Dendritic cell treated with granulocyte-macrophage colony-stimulating factor and Interleukin-4, amounts not matched to agents 40 ng/mL and 50 ng/mL, for 4 days (primary cell): ENCODE measurements at regions not wholly inside any gene's neighbourhood (a gene's known extent, or its start where the extent isn't known, plus 50 kb on each side); places are given as distances from the start of the nearest gene placed in this dataset.

ENCODE experiments used
- H3K27ac Mint-ChIP-seq: one replicate; pipeline ENCODE4 v1.8.0; 2022; ENCODE audit warnings: mild to moderate bottlenecking, mixed read lengths
- H3K27me3 Mint-ChIP-seq: one replicate; pipeline ENCODE4 v1.8.0; 2022; ENCODE audit warnings: mild to moderate bottlenecking, mixed read lengths
- H3K36me3 Mint-ChIP-seq: one replicate; pipeline ENCODE4 v1.8.0; 2022; ENCODE audit warnings: low read depth, mixed read lengths
- H3K4me1 Mint-ChIP-seq: one replicate; pipeline ENCODE4 v1.8.0; 2022; ENCODE audit warnings: low read depth, mixed read lengths
- H3K4me3 Mint-ChIP-seq: one replicate; pipeline ENCODE4 v1.8.0; 2022; ENCODE audit warnings: mild to moderate bottlenecking, moderate library complexity, mixed read lengths
- H3K9me3 Mint-ChIP-seq: one replicate; pipeline ENCODE4 v1.8.0; 2022; ENCODE audit warnings: mixed read lengths
- intact Hi-C: fragments of 100-400 bp; cut with micrococcal nuclease; formaldehyde crosslinking; loops from one replicate; pipeline ENCODE4 v1.15.0; 2022

- no peak overlapping the region for H3K4me3 Mint-ChIP-seq
- intact Hi-C loops: no loop called here
- peaks cover 1% of the 10 kb centered on the region for H3K27me3 Mint-ChIP-seq
- H3K27ac Mint-ChIP-seq: no peak overlapping the region
- H3K4me1 Mint-ChIP-seq: no peaks in the 10 kb centered on the region
- H3K9me3 Mint-ChIP-seq: peaks cover 16% of the 10 kb centered on the region
- H3K36me3 Mint-ChIP-seq: no peaks in the 10 kb centered on the region
Measured at GRCh38 chr11:128181088-128181480, 406.3 kb downstream of the ETS1 start.

DNA sequence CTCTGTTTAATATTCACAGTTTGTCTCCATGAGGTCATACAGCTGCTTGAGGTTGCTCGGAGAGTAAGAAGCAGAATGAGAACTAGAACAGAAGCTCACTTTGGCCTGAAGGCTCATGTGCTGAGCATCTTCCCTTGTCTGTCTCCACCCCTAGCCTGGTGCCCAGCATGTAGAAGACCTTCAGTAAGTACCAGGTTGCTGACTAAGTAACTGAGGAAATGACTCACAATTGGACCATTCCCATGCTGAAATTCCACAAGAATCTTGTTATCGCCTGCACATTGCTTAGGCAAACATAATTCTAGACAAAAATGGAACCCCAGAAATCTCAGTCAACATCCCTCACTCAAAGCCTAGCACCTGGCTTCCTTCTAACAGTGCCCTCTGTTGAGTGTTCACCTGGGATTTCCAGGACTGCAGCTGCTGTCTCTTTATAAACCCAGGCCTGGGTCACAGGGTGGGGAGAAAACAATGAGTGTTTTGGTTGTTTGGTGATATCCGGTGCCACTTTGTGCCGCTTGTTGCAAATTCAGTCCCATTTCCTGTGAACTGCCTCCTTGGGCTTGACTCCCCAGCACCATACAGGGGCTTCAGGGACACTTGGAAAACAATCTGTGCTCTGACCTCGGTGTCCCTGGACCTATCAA, 406.8 kb downstream of the ETS1 start:
- intact Hi-C loops: no loop called here
- no peaks in the 10 kb centered on the region for H3K4me1 Mint-ChIP-seq

GRCh38 chr11:128179512-128179911, 407.8 kb downstream of the ETS1 start:
- Mint-ChIP-seq H3K4me3 (no peak overlapping the region), H3K4me1 (no peaks in the 10 kb centered on the region), H3K9me3 (peaks cover 6% of the 10 kb centered on the region), H3K36me3 (no peaks in the 10 kb centered on the region), H3K27me3 (no peaks in the 10 kb centered on the region), H3K27ac (no peak overlapping the region)
- intact Hi-C loops: loop anchor here (10.0 kb wide), 1 partner anchor 585 kb away; no protein-coding TSS in a partner anchor

More for the DNA sequence above, 406.8 kb downstream of the ETS1 start:
- Mint-ChIP-seq H3K4me3 (no peak overlapping the region), H3K9me3 (peaks cover 16% of the 10 kb centered on the region), H3K27ac (no peak overlapping the region), H3K36me3 (no peaks in the 10 kb centered on the region), H3K27me3 (peaks cover 1% of the 10 kb centered on the region)

DNA sequence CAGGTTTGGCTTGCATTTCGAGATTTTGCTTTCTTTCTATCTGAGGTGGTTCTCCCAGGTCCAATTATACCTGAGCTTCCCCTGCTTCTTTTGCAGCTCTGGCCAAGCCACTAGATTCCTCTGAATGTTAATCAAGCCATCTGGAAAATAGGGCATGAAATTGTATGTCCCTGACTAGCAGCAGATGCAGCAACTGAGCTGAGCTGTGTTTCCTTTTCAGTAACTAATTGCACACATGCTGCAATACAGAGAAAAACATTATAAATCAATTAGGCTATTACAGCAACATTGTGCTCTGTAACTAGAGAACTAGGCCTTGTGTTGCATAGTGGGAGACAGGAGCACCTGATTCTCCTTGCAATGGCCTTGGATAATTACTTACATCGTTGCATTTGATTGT, 408.3 kb downstream of the ETS1 start:
- Mint-ChIP-seq H3K4me3 (no peak overlapping the region), H3K27ac (no peak overlapping the region), H3K4me1 (no peaks in the 10 kb centered on the region), H3K9me3 (peaks cover 1% of the 10 kb centered on the region), H3K27me3 (no peaks in the 10 kb centered on the region), H3K36me3 (no peaks in the 10 kb centered on the region)
- intact Hi-C loops: loop anchor here (10.0 kb wide), 1 partner anchor 586 kb away; no protein-coding TSS in a partner anchor

- intact Hi-C loops: loop anchor here (5.0 to 10.0 kb wide), 2 partner anchors 590 to 658 kb away; no protein-coding TSS in a partner anchor
- Mint-ChIP-seq H3K27me3 (no peaks in the 10 kb centered on the region), H3K4me3 (no peak overlapping the region), H3K27ac (no peak overlapping the region), H3K4me1 (no peaks in the 10 kb centered on the region), H3K9me3 (no peaks in the 10 kb centered on the region), H3K36me3 (no peaks in the 10 kb centered on the region)
Measured at GRCh38 chr11:128174465-128175291, 412.7 kb downstream of the ETS1 start.

- intact Hi-C loops: loop anchor here (1.0 to 10.0 kb wide), 4 partner anchors 117 to 660 kb away; no protein-coding TSS in a partner anchor
- no peaks in the 10 kb centered on the region for H3K9me3 Mint-ChIP-seq
- H3K27ac Mint-ChIP-seq: no peak overlapping the region
- no peak overlapping the region for H3K4me3 Mint-ChIP-seq
- H3K4me1 Mint-ChIP-seq: no peaks in the 10 kb centered on the region
- no peaks in the 10 kb centered on the region for H3K27me3 Mint-ChIP-seq
- H3K36me3 Mint-ChIP-seq: no peaks in the 10 kb centered on the region
Measured at GRCh38 chr11:128172046-128172878, 415.1 kb downstream of the ETS1 start.

DNA sequence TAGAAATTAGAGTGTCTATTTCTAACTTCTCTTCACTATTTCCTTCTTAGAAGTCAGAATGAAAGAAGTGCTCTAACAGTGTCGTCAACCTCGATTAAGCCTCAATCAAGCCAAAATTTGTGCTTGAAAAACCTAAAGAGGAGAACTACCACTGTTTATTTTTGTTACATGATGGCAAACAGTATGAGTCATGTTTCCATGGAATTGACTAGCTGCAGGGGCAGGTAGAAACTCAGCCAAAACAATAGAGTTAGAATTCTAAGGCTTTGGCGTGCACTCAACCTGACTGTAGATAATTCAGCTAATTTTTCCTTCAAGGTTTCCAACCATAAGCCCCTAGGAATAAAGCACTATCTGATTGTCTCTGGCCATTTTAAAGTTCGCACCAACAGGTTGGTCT, 415.9 kb downstream of the ETS1 start:
- no peak overlapping the region for H3K27ac Mint-ChIP-seq
- H3K36me3 Mint-ChIP-seq: no peaks in the 10 kb centered on the region
- H3K4me3 Mint-ChIP-seq: no peak overlapping the region
- no peaks in the 10 kb centered on the region for H3K9me3 Mint-ChIP-seq
- H3K27me3 Mint-ChIP-seq: no peaks in the 10 kb centered on the region
- intact Hi-C loops: loop anchor here (5.0 to 10.0 kb wide), 2 partner anchors 593 to 661 kb away; no protein-coding TSS in a partner anchor
- peaks cover 5% of the 10 kb centered on the region for H3K4me1 Mint-ChIP-seq

GRCh38 chr11:128165572-128165971, 421.8 kb downstream of the ETS1 start:
- Mint-ChIP-seq H3K27ac (no peak overlapping the region), H3K4me1 (peaks cover 19% of the 10 kb centered on the region), H3K36me3 (no peaks in the 10 kb centered on the region), H3K4me3 (no peak overlapping the region), H3K9me3 (no peaks in the 10 kb centered on the region), H3K27me3 (no peaks in the 10 kb centered on the region)
- intact Hi-C loops: no loop called here

DNA sequence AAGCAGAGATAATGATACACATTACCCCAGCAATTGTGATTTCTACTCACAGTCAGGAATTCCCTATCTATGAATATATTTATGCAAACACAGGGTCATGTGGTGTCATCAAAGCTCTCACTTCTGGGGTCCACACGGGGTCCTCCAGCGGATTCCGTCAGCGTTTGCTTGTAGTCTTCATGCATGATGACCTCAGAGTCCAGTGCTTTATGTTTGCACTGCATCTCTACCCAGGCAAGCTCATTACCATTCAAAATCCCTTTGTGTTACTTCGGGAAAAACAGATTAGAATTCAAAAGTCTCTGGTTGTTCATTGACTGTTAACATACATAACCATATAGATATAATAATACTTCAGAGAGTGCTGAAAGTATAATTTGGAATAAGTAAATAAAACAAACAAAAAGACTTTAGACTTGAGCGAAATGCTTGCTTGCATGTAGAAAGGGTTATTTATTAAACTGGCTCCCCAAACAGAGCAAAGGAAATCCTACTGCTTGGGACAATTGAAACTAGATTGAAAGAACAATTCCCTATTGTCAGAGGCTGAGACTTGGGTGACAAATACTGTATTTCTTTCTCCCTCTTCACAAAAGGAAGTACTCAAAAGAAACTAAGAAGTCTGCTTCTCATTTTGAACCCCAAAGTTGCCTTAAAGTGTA, 423.1 kb downstream of the ETS1 start:
- H3K4me3 Mint-ChIP-seq: no peak overlapping the region
- no peaks in the 10 kb centered on the region for H3K27me3 Mint-ChIP-seq
- peaks cover 19% of the 10 kb centered on the region for H3K4me1 Mint-ChIP-seq
- intact Hi-C loops: no loop called here
- no peak overlapping the region for H3K27ac Mint-ChIP-seq
- no peaks in the 10 kb centered on the region for H3K36me3 Mint-ChIP-seq
- no peaks in the 10 kb centered on the region for H3K9me3 Mint-ChIP-seq

- intact Hi-C loops: no loop called here
- Mint-ChIP-seq H3K27ac (no peak overlapping the region), H3K27me3 (no peaks in the 10 kb centered on the region), H3K9me3 (no peaks in the 10 kb centered on the region), H3K36me3 (no peaks in the 10 kb centered on the region), H3K4me3 (no peak overlapping the region), H3K4me1 (peaks cover 24% of the 10 kb centered on the region)
Measured at GRCh38 chr11:128161994-128162393, 425.4 kb downstream of the ETS1 start.

GRCh38 chr11:128161436-128161835, 425.9 kb downstream of the ETS1 start:
- intact Hi-C loops: no loop called here
- Mint-ChIP-seq H3K27ac (no peak overlapping the region), H3K4me1 (peaks cover 20% of the 10 kb centered on the region), H3K27me3 (no peaks in the 10 kb centered on the region), H3K4me3 (no peak overlapping the region), H3K36me3 (no peaks in the 10 kb centered on the region), H3K9me3 (no peaks in the 10 kb centered on the region)

DNA sequence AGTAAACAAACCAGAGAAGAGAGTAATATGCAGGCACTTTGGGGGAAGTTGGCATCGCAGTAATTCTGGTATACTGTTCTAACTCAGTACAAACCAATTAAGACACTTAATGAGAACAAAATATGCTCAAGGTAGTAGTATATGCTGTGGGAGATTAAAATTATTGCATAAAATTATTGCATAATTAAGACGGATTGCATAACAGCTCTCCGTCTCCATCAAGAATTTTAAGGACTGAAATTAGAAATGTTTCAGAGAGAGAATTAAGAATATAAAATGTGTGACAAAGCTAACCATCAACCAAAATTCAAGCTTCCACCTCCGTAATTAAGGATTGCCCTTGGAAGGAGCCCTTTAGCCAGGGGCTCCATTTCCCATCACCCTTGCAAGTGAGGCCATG, 428.5 kb downstream of the ETS1 start:
- H3K4me1 Mint-ChIP-seq: peaks cover 5% of the 10 kb centered on the region
- H3K9me3 Mint-ChIP-seq: no peaks in the 10 kb centered on the region
- H3K27me3 Mint-ChIP-seq: no peaks in the 10 kb centered on the region
- no peaks in the 10 kb centered on the region for H3K36me3 Mint-ChIP-seq
- H3K27ac Mint-ChIP-seq: no peak overlapping the region
- H3K4me3 Mint-ChIP-seq: no peak overlapping the region
- intact Hi-C loops: loop anchor here (1.0 to 5.0 kb wide), 3 partner anchors 128 to 703 kb away; no protein-coding TSS in a partner anchor
